GM23338 (cell line): ENCODE measurements at regions not wholly inside any gene's neighbourhood (a gene's known extent, or its start where the extent isn't known, plus 50 kb on each side); places are given as distances from the start of the nearest gene placed in this dataset.

Source experiments
- ATAC-seq: fragments of 200-7000 bp; cut with Tn5 transposase; 3 replicates; pipeline ENCODE4 v1.9.1; 2020
- DNase-seq: peaks from one replicate; pipeline ENCODE4 v3.0.0-alpha.2; 2015; ENCODE audit warnings: low spot score
- H2AFZ ChIP-seq: fragments of 200-600 bp; sonication (generic); 2 replicates; pipeline ENCODE4 v1.8.0; 2016; ENCODE audit warnings: antibody characterized with exemption, mild to moderate bottlenecking, moderate library complexity
- H3F3A ChIP-seq: fragments of 200-600 bp; sonication (generic); replicated peaks from 2 replicates; pipeline ENCODE4 v1.8.0; 2017; ENCODE audit warnings: antibody characterized with exemption, mixed run types, low read depth
- H3K27ac ChIP-seq: fragments of 200-600 bp; sonication (generic); 2 replicates; pipeline ENCODE4 v1.6.1; 2016; ENCODE audit warnings: low read depth
- H3K27me3 ChIP-seq: fragments of 200-600 bp; sonication (generic); 2 replicates; pipeline ENCODE4 v1.8.0; 2016; ENCODE audit warnings: mild to moderate bottlenecking, mixed run types, moderate library complexity; ENCODE audit not compliant: insufficient read depth
- H3K36me3 ChIP-seq: fragments of 200-600 bp; sonication (generic); 2 replicates; pipeline ENCODE4 v1.8.0; 2016; ENCODE audit warnings: mild to moderate bottlenecking; ENCODE audit not compliant: insufficient read depth
- H3K4me1 ChIP-seq: fragments of 200-600 bp; sonication (generic); 2 replicates; pipeline ENCODE4 v1.8.0; 2016; ENCODE audit warnings: mild to moderate bottlenecking, moderate library complexity; ENCODE audit not compliant: insufficient read depth
- H3K4me2 ChIP-seq: fragments of 200-600 bp; sonication (generic); 2 replicates; pipeline ENCODE4 v1.7.1; 2017; ENCODE audit warnings: mixed run types
- H3K4me3 ChIP-seq: fragments of 200-600 bp; sonication (generic); 2 replicates; pipeline ENCODE4 v1.6.1; 2016; ENCODE audit warnings: mixed run types
- H3K79me2 ChIP-seq: fragments of 200-600 bp; sonication (generic); replicated peaks from 2 replicates; pipeline ENCODE4 v1.8.0; 2017; ENCODE audit warnings: mild to moderate bottlenecking; ENCODE audit not compliant: insufficient read depth
- H3K9me2 ChIP-seq: fragments of 200-600 bp; sonication (generic); 2 replicates; pipeline ENCODE4 v1.8.0; 2017; ENCODE audit not compliant: insufficient read depth
- H4K20me1 ChIP-seq: fragments of 200-600 bp; sonication (generic); replicated peaks from 2 replicates; pipeline ENCODE4 v1.8.0; 2017; ENCODE audit warnings: mild to moderate bottlenecking; ENCODE audit not compliant: insufficient read depth
- H3K27ac Mint-ChIP-seq: 2 replicates; pipeline ENCODE4 v1.8.0; 2020; ENCODE audit warnings: inconsistent platforms, mild to moderate bottlenecking, moderate library complexity, mixed read lengths
- H3K27me3 Mint-ChIP-seq: 3 replicates; pipeline ENCODE4 v1.8.0; 2022; ENCODE audit warnings: low read depth, mild to moderate bottlenecking, moderate library complexity, mixed read lengths, inconsistent platforms; ENCODE audit not compliant: insufficient read depth, poor library complexity
- H3K36me3 Mint-ChIP-seq: 3 replicates; pipeline ENCODE4 v1.8.0; 2021; ENCODE audit warnings: low read depth, mild to moderate bottlenecking, inconsistent platforms, moderate library complexity, mixed read lengths
- H3K4me1 Mint-ChIP-seq: 3 replicates; pipeline ENCODE4 v1.8.0; 2020; ENCODE audit warnings: mild to moderate bottlenecking, inconsistent platforms, mixed read lengths
- H3K4me3 Mint-ChIP-seq: 3 replicates; pipeline ENCODE4 v1.8.0; 2021; ENCODE audit warnings: moderate library complexity, mild to moderate bottlenecking, inconsistent platforms, mixed read lengths
- H3K9me3 Mint-ChIP-seq: 3 replicates; pipeline ENCODE4 v1.8.0; 2020; ENCODE audit warnings: moderate library complexity, mild to moderate bottlenecking, inconsistent platforms, mixed read lengths
- JUNB ChIP-seq: IDR thresholded peaks from one replicate; pipeline ENCODE4 v1.6.1; 2016; ENCODE audit warnings: antibody characterized with exemption; ENCODE audit not compliant: unreplicated experiment
- NANOG ChIP-seq: IDR thresholded peaks from 2 replicates; pipeline ENCODE4 v1.6.1; 2016; ENCODE audit warnings: antibody characterized with exemption, borderline replicate concordance
- POLR2AphosphoS5 ChIP-seq: IDR thresholded peaks from 2 replicates; pipeline ENCODE4 v1.6.1; 2016; ENCODE audit warnings: antibody characterized with exemption, low read depth
- ZNF331 ChIP-seq: fragments of 250-450 bp; sonication (Bioruptor Pico); IDR thresholded peaks from 2 replicates; pipeline ENCODE4 v1.5.0; 2020; ENCODE audit warnings: low read depth, mild to moderate bottlenecking, moderate library complexity
- TF ChIP-seq, protein P1 (sequence below): fragments of 250-450 bp; sonication (Bioruptor Pico); IDR thresholded peaks from 2 replicates; pipeline ENCODE4 v1.5.0; 2020; ENCODE audit warnings: mild to moderate bottlenecking, moderate library complexity
- TF ChIP-seq, protein P2 (sequence below), 2 experiments: fragments of 200-600 bp in 1 of 2; sonication (generic) in 1 of 2; conservative IDR thresholded peaks; 2 replicates each; pipeline versions ENCODE4 v1.5.1 to v1.6.1; 2016 to 2017; ENCODE audit warnings: antibody characterized with exemption in 2 of 2, low read depth in 2 of 2, mild to moderate bottlenecking in 2 of 2, moderate library complexity in 1 of 2

DNA sequence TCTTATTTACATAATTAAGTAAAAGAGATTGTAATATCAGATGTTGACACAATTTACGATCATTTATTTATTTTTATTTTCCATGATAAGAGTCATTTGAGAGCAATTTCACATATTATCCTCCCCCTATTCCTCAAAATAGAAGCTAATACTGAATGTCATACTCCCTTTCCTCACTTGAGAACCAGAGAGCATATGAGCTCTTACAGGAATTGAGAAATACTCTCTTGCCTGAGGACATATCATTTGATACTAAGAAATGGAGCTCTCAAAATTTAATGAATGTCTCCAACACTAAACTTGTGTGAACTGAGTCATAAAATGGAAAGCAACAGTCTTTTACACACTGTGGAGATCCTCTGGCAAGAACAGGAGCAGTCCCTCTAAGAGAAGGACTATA, 68.5 kb upstream of the CHST9 start:
- H4K20me1 ChIP-seq = no peaks in the 10 kb centered on the region
- TF ChIP-seq ZNF331 (CRISPR knock-in tag) (no peak), POLR2AphosphoS5 (no peak)
- TF ChIP-seq, protein P1, sequence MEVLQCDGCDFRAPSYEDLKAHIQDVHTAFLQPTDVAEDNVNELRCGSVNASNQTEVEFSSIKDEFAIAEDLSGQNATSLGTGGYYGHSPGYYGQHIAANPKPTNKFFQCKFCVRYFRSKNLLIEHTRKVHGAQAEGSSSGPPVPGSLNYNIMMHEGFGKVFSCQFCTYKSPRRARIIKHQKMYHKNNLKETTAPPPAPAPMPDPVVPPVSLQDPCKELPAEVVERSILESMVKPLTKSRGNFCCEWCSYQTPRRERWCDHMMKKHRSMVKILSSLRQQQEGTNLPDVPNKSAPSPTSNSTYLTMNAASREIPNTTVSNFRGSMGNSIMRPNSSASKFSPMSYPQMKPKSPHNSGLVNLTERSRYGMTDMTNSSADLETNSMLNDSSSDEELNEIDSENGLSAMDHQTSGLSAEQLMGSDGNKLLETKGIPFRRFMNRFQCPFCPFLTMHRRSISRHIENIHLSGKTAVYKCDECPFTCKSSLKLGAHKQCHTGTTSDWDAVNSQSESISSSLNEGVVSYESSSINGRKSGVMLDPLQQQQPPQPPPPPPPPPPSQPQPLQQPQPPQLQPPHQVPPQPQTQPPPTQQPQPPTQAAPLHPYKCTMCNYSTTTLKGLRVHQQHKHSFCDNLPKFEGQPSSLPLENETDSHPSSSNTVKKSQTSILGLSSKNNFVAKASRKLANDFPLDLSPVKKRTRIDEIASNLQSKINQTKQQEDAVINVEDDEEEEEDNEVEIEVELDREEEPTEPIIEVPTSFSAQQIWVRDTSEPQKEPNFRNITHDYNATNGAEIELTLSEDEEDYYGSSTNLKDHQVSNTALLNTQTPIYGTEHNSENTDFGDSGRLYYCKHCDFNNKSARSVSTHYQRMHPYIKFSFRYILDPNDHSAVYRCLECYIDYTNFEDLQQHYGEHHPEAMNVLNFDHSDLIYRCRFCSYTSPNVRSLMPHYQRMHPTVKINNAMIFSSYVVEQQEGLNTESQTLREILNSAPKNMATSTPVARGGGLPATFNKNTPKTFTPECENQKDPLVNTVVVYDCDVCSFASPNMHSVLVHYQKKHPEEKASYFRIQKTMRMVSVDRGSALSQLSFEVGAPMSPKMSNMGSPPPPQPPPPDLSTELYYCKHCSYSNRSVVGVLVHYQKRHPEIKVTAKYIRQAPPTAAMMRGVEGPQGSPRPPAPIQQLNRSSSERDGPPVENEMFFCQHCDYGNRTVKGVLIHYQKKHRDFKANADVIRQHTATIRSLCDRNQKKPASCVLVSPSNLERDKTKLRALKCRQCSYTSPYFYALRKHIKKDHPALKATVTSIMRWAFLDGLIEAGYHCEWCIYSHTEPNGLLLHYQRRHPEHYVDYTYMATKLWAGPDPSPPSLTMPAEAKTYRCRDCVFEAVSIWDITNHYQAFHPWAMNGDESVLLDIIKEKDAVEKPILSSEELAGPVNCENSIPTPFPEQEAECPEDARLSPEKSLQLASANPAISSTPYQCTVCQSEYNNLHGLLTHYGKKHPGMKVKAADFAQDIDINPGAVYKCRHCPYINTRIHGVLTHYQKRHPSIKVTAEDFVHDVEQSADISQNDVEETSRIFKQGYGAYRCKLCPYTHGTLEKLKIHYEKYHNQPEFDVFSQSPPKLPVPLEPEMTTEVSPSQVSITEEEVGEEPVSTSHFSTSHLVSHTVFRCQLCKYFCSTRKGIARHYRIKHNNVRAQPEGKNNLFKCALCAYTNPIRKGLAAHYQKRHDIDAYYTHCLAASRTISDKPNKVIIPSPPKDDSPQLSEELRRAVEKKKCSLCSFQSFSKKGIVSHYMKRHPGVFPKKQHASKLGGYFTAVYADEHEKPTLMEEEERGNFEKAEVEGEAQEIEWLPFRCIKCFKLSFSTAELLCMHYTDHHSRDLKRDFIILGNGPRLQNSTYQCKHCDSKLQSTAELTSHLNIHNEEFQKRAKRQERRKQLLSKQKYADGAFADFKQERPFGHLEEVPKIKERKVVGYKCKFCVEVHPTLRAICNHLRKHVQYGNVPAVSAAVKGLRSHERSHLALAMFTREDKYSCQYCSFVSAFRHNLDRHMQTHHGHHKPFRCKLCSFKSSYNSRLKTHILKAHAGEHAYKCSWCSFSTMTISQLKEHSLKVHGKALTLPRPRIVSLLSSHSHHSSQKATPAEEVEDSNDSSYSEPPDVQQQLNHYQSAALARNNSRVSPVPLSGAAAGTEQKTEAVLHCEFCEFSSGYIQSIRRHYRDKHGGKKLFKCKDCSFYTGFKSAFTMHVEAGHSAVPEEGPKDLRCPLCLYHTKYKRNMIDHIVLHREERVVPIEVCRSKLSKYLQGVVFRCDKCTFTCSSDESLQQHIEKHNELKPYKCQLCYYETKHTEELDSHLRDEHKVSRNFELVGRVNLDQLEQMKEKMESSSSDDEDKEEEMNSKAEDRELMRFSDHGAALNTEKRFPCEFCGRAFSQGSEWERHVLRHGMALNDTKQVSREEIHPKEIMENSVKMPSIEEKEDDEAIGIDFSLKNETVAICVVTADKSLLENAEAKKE = no peak
- TF ChIP-seq, protein P2, sequence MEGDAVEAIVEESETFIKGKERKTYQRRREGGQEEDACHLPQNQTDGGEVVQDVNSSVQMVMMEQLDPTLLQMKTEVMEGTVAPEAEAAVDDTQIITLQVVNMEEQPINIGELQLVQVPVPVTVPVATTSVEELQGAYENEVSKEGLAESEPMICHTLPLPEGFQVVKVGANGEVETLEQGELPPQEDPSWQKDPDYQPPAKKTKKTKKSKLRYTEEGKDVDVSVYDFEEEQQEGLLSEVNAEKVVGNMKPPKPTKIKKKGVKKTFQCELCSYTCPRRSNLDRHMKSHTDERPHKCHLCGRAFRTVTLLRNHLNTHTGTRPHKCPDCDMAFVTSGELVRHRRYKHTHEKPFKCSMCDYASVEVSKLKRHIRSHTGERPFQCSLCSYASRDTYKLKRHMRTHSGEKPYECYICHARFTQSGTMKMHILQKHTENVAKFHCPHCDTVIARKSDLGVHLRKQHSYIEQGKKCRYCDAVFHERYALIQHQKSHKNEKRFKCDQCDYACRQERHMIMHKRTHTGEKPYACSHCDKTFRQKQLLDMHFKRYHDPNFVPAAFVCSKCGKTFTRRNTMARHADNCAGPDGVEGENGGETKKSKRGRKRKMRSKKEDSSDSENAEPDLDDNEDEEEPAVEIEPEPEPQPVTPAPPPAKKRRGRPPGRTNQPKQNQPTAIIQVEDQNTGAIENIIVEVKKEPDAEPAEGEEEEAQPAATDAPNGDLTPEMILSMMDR (conservative IDR thresholded peaks at IDR 0.05; ENCODE audit: low read depth in 2 of 2) = no peak
- H3K27ac ChIP-seq = no peak overlapping the region
- no peak overlapping the region for H3K4me3 ChIP-seq
- no peaks in the 10 kb centered on the region for H3K79me2 ChIP-seq
- Mint-ChIP-seq H3K27ac (no peak overlapping the region), H3K4me1 (no peaks in the 10 kb centered on the region), H3K9me3 (no peaks in the 10 kb centered on the region), H3K4me3 (no peak overlapping the region), H3K27me3 (no peaks in the 10 kb centered on the region), H3K36me3 (no peaks in the 10 kb centered on the region)
- H3F3A ChIP-seq = no peaks in the 10 kb centered on the region
- DNase-seq (no peak), ATAC-seq (no peak)
- no peaks in the 10 kb centered on the region for H3K27me3 ChIP-seq
- H3K36me3 ChIP-seq = no peaks in the 10 kb centered on the region
- no peak overlapping the region for H2AFZ ChIP-seq
- H3K4me2 ChIP-seq = no peak overlapping the region
- H3K4me1 ChIP-seq = no peaks in the 10 kb centered on the region
- peaks cover 5% of the 10 kb centered on the region; the same call in 1 of the 2 replicates for H3K9me2 ChIP-seq

DNA sequence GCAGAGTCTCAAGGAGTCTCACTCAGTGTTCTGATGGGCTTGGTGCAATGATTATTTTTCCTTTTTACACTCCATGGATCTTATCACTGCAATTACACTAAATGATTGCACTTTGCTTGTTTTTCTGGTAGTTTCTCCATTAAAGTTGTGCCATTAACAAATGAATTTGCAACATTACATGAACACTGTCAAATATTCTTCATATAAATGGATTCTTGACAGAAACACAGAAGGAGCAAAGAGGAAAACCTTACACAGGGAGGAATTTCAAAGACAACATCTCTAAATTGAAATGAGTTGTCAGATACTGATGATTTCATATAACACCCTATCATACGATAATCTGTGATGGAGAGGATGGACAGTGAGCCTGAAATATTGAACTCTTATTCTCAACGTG, 65.4 kb upstream of the CHST9 start:
- no peak overlapping the region for H3K27ac ChIP-seq
- H3K36me3 ChIP-seq = no peaks in the 10 kb centered on the region
- H3K36me3 Mint-ChIP-seq = no peaks in the 10 kb centered on the region
- DNase-seq = no peak
- H2AFZ ChIP-seq = no peak overlapping the region
- H3K4me3 ChIP-seq = no peak overlapping the region
- no peaks in the 10 kb centered on the region for H3K27me3 Mint-ChIP-seq
- H3K27me3 ChIP-seq = no peaks in the 10 kb centered on the region
- no peaks in the 10 kb centered on the region for H3F3A ChIP-seq
- no peak overlapping the region for H3K4me3 Mint-ChIP-seq
- no peak for TF ChIP-seq NANOG
- TF ChIP-seq JUNB = no peak
- ATAC-seq = no peak
- peaks cover 3% of the 10 kb centered on the region; the same call in 1 of the 2 replicates for H3K9me2 ChIP-seq
- H3K27ac Mint-ChIP-seq = no peak overlapping the region
- no peaks in the 10 kb centered on the region for H3K4me1 Mint-ChIP-seq
- H3K9me3 Mint-ChIP-seq = no peaks in the 10 kb centered on the region
- no peaks in the 10 kb centered on the region for H4K20me1 ChIP-seq
- no peaks in the 10 kb centered on the region for H3K79me2 ChIP-seq
- peaks cover 3% of the 10 kb centered on the region for H3K4me1 ChIP-seq
- no peak overlapping the region for H3K4me2 ChIP-seq
